ENCODE measurements at regions not wholly inside any gene's neighbourhood (a gene's known extent, or its start where the extent isn't known, plus 50 kb on each side); places are given as distances from the start of the nearest gene placed in this dataset.

DNA sequence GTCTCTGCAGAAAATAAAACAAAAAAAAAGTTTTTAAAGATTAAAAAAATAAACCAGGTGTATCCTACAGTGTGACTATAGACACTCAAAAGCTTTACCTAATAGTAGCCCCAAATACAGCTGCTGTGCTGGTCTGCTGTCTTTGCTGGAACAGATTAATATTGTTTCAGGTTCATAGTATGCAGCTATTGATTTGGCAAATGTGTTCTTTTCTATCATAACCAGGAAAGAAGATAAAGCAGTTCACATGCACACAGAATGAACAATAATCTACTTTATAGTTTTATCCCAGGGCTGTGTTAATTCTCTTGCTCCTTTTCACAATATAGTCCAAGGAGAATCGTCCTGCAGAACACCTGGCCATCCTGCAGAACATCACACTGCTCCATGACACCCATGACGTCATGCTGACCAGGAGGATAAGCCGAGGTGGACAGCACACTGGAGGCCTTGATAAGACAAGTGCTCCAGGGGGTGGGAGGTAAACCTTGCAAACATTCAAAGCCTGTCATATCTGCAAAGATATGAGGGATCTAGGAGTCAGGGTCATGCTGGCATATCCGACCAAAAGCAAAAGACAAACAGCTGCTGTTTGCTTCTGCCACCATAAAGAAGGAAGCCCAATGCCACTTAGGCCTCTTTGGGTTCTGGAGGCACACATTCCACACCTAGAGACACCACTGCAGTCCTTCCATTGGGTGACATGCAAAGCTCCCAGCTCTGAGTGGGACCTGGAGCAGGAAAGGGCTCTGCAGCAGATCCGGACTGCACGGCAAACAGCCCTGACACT lies 86.1 kb upstream of the SLC2A1 start:
- H3K9me3 ChIP-seq (ENCODE audit: low read depth) = no peaks in the 10 kb centered on the region
- no peak overlapping the region for H3K4me2 ChIP-seq (ENCODE audit: unreplicated experiment)
- 57 to 61% methylated on average over 6 of the region's 6 CpGs for WGBS, 2 experiments (ENCODE audit: low coverage in 1 of 2, low lambda C conversion rate in 2 of 2, missing lambda C conversion rate in 2 of 2)
- no peaks in the 10 kb centered on the region for H3K27me3 ChIP-seq (replicated peaks; ENCODE audit: insufficient read depth)
- no peaks in the 10 kb centered on the region for H3K79me2 ChIP-seq (ENCODE audit: insufficient read depth)
- H3K36me3 ChIP-seq (ENCODE audit: low read depth) = no peaks in the 10 kb centered on the region
- no peaks in the 10 kb centered on the region for H3K9me2 ChIP-seq (ENCODE audit: insufficient read depth)
- H4K20me1 ChIP-seq (ENCODE audit: insufficient read depth) = no peaks in the 10 kb centered on the region
- in situ Hi-C loops (cut with MboI) = no loop called here
- no peak for TF ChIP-seq EZH2phosphoT487 (IDR thresholded peaks at IDR 0.05; ENCODE audit: insufficient read depth, low read depth)
- no peak for TF ChIP-seq EZH2 (IDR thresholded peaks at IDR 0.05; ENCODE audit: insufficient read depth, poor library complexity, severe bottlenecking)
- no peak overlapping the region for H3K4me3 ChIP-seq
- no peak for DNase-seq
- H3K27ac ChIP-seq = no peak overlapping the region
- no peaks in the 10 kb centered on the region for H3K4me1 ChIP-seq (ENCODE audit: insufficient read depth)
- no peak overlapping the region for H3K9ac ChIP-seq
- H2AFZ ChIP-seq = no peak overlapping the region
- no peaks in the 10 kb centered on the region for H3F3A ChIP-seq (ENCODE audit: insufficient read depth)

DNA sequence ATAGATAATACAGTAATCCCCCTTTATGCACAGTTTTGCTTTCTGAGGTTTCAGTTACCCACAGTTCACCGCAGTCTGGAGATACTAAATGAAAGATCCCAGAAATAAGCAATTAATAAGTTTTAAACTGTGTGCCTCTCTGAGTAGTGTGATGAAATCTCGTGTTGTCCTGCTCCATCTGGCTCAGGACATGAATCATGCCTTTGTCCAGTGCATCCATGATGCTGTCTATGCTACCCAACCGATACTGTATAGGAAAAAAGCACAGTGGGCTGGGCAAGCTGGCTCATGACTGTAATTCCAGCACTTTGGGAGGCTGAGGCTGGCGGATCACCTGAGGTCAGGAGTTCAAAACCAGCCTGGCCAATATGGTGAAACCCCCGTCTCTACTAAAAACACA lies 85.0 kb upstream of the SLC2A1 start:
- Histone ChIP-seq H3K4me1 (ENCODE audit: insufficient read depth) (no peaks in the 10 kb centered on the region), H3K27me3 (replicated peaks; ENCODE audit: insufficient read depth) (0 out of 2 replicates have a peak, but pooled peaks cover 4% of the 10 kb centered on the region)
- WGBS, 2 experiments (ENCODE audit: low coverage in 1 of 2, low lambda C conversion rate in 2 of 2, missing lambda C conversion rate in 2 of 2) = 51 to 59% methylated on average over 5 of the region's 5 CpGs

DNA sequence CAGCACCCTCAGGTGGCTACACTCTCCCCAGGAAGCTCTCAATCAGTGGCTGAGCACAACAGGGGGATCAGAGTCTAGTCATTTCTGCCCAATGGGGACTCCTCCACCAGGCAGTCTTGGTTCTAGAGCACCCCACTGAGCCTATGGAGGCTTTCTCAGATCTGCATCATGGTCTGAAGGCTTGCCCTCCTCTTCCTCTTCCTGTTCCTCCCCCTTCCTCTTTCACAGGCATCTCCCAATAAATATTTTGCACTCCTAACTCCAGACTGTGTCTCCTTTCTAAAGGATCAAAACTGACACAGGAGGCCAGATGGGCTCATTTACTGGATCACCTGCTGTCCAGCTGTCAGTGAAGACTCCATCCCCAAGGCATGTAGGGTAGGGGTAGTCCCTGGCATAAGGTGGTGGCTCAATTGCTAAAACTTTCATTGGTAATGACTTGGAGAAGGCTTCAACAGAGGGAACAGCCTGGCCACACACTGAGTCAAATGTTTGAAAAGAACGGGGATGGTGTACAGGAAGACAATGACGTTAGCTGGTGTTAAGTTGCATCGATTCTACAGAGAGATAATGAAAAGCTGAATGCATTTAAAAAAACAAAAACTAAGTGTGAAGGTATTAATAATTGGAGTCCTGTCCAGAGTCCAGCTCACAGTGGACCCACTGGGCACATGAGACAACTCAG lies 84.2 kb upstream of the SLC2A1 start:
- Histone ChIP-seq H3K9me2 (ENCODE audit: insufficient read depth) (no peaks in the 10 kb centered on the region), H3K27me3 (replicated peaks; ENCODE audit: insufficient read depth) (peaks cover 7% of the 10 kb centered on the region; the same call in 1 of the 2 replicates), H2AFZ (no peak overlapping the region), H3K4me2 (ENCODE audit: unreplicated experiment) (no peak overlapping the region), H3K4me3 (no peak overlapping the region), H3K4me1 (ENCODE audit: insufficient read depth) (no peaks in the 10 kb centered on the region), H3K9me3 (ENCODE audit: low read depth) (no peaks in the 10 kb centered on the region), H4K20me1 (ENCODE audit: insufficient read depth) (no peaks in the 10 kb centered on the region), H3K9ac (no peak overlapping the region), H3K36me3 (ENCODE audit: low read depth) (no peaks in the 10 kb centered on the region), H3K79me2 (ENCODE audit: insufficient read depth) (no peaks in the 10 kb centered on the region), H3F3A (ENCODE audit: insufficient read depth) (no peaks in the 10 kb centered on the region), H3K27ac (no peak overlapping the region)
- TF ChIP-seq EZH2 (IDR thresholded peaks at IDR 0.05; ENCODE audit: insufficient read depth, poor library complexity, severe bottlenecking) (no peak), EZH2phosphoT487 (IDR thresholded peaks at IDR 0.05; ENCODE audit: insufficient read depth, low read depth) (no peak)
- in situ Hi-C loops (cut with MboI) = no loop called here
- DNase-seq = no peak
- WGBS, 2 experiments (ENCODE audit: low coverage in 1 of 2, low lambda C conversion rate in 2 of 2, missing lambda C conversion rate in 2 of 2) = 59 to 68% methylated on average over 3 of the region's 3 CpGs

More for the DNA sequence above, 85.0 kb upstream of the SLC2A1 start:
- Histone ChIP-seq H2AFZ (no peak overlapping the region), H3K36me3 (ENCODE audit: low read depth) (no peaks in the 10 kb centered on the region), H3K4me3 (no peak overlapping the region), H3F3A (ENCODE audit: insufficient read depth) (no peaks in the 10 kb centered on the region), H3K9me3 (ENCODE audit: low read depth) (no peaks in the 10 kb centered on the region), H3K4me2 (ENCODE audit: unreplicated experiment) (no peak overlapping the region), H3K9me2 (ENCODE audit: insufficient read depth) (no peaks in the 10 kb centered on the region), H4K20me1 (ENCODE audit: insufficient read depth) (no peaks in the 10 kb centered on the region), H3K27ac (no peak overlapping the region), H3K79me2 (ENCODE audit: insufficient read depth) (no peaks in the 10 kb centered on the region), H3K9ac (no peak overlapping the region)
- in situ Hi-C loops (cut with MboI) = no loop called here
- DNase-seq = peak; percentile 42
- TF ChIP-seq EZH2phosphoT487 (IDR thresholded peaks at IDR 0.05; ENCODE audit: insufficient read depth, low read depth) (no peak), EZH2 (IDR thresholded peaks at IDR 0.05; ENCODE audit: insufficient read depth, poor library complexity, severe bottlenecking) (no peak)

DNA sequence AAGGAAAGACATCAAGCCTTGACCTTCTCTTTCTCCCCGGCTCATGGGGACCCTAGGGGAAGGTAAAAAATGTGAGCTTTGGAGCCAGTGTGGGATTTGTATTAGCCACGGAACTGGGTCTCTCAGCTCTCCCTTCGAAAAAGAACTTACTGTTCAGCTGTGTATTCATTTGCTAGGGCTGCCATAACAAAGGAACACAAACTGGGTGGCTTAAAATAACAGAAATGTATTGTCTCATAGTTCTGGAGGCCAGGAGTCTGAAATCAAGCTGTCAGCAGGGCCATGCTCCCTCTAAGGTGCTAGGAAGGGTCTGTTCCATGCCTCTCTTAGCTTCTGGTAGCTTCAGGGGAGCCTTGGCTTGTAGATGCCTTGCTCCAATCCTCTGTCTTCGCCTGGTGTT lies 83.5 kb upstream of the SLC2A1 start:
- Histone ChIP-seq H3K27ac (no peak overlapping the region), H4K20me1 (ENCODE audit: insufficient read depth) (no peaks in the 10 kb centered on the region), H3K79me2 (ENCODE audit: insufficient read depth) (no peaks in the 10 kb centered on the region), H3K4me3 (no peak overlapping the region), H3K4me1 (ENCODE audit: insufficient read depth) (no peaks in the 10 kb centered on the region), H3K9me3 (ENCODE audit: low read depth) (no peaks in the 10 kb centered on the region), H3K27me3 (replicated peaks; ENCODE audit: insufficient read depth) (peaks cover 8% of the 10 kb centered on the region; the same call in 1 of the 2 replicates), H3K9ac (no peak overlapping the region), H3K4me2 (ENCODE audit: unreplicated experiment) (no peak overlapping the region), H3K36me3 (ENCODE audit: low read depth) (no peaks in the 10 kb centered on the region), H3K9me2 (ENCODE audit: insufficient read depth) (no peaks in the 10 kb centered on the region), H2AFZ (no peak overlapping the region), H3F3A (ENCODE audit: insufficient read depth) (no peaks in the 10 kb centered on the region)
- TF ChIP-seq EZH2 (IDR thresholded peaks at IDR 0.05; ENCODE audit: insufficient read depth, poor library complexity, severe bottlenecking) = no peak
- TF ChIP-seq EZH2phosphoT487 (IDR thresholded peaks at IDR 0.05; ENCODE audit: insufficient read depth, low read depth) = no peak
- in situ Hi-C loops (cut with MboI) = no loop called here
- WGBS, 2 experiments (ENCODE audit: low coverage in 1 of 2, low lambda C conversion rate in 2 of 2, missing lambda C conversion rate in 2 of 2) = 53 to 63% methylated on average over 4 of the region's 4 CpGs
- no peak for DNase-seq
